Sigmoid colon (tissue), 4 donors: ENCODE measurements at regions not wholly inside any gene's neighbourhood (a gene's known extent, or its start where the extent isn't known, plus 50 kb on each side); places are given as distances from the start of the nearest gene placed in this dataset.

Experiments
- CTCF ChIP-seq, 4 experiments: fragments of 450-650 bp in 3 of 4; fragments of 200-600 bp in 1 of 4; IDR thresholded peaks; one replicate each; pipeline ENCODE4 v1.5.1; 2016 to 2019; ENCODE audit warnings: antibody characterized with exemption in 4 of 4, mild to moderate bottlenecking in 3 of 4, moderate library complexity in 2 of 4
- POLR2A ChIP-seq, 2 donors: fragments of 450-650 bp; IDR thresholded peaks; one replicate each; pipeline ENCODE4 v1.6.1; 2016; ENCODE audit warnings: antibody characterized with exemption in 2 of 2, mild to moderate bottlenecking in 2 of 2, moderate library complexity in 2 of 2
- POLR2AphosphoS5 ChIP-seq, 4 donors: sonication (generic); formaldehyde crosslinking; IDR thresholded peaks; one replicate each; pipeline ENCODE4 v1.6.1; 2017; ENCODE audit warnings: antibody characterized with exemption in 4 of 4

DNA sequence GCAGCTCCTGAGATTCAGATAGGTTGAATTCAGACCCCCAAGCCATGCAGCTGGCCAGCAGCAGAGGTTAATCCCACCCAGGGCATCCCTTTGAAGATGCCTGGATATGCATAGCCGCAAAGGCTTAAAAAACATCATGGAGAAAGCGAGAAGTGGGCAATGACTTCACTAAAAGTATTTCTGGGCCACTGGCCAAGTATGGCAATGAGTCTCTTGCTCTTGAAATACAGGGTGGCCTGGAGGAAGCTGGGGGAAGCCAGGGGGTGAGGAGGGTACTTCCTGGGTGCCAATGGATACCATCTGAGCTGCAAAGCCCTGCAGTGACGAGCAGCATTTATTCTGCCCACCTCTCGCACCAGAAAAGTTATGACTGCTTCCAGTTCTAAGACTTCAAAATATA is 539.3 kb upstream of the TBX3 start:
- TF ChIP-seq CTCF (IDR thresholded peaks at IDR 0.05) (no peak), POLR2AphosphoS5 (IDR thresholded peaks at IDR 0.05) (no peak), POLR2A (IDR thresholded peaks at IDR 0.05) (no peak)
